ENCODE measurements at regions not wholly inside any gene's neighbourhood (a gene's known extent, or its start where the extent isn't known, plus 50 kb on each side); places are given as distances from the start of the nearest gene placed in this dataset.

GRCh38 chr22:22048981-22049531 lies 66.5 kb upstream of the TOP3B start:
- CTCF ChIA-PET: no interaction called here
- H3K9me3 Mint-ChIP-seq: peaks cover 0 to 12% (median 0%) of the 10 kb centered on the region in 5 donors

GRCh38 chr22:22048318-22048942 lies 65.8 kb upstream of the TOP3B start:
- H3K4me3 Mint-ChIP-seq: no peak overlapping the region

More at GRCh38 chr22:22048981-22049531, 66.5 kb upstream of the TOP3B start:
- no peak for DNase-seq
- Mint-ChIP-seq H3K4me3 (no peak overlapping the region), H3K27ac (no peak overlapping the region), H3K27me3 (peaks cover 25 to 49% of the 10 kb centered on the region in 2 donors), H3K36me3 (no peaks in the 10 kb centered on the region), H3K4me1 (no peaks in the 10 kb centered on the region)
- Histone ChIP-seq H3K36me3 (ENCODE audit: insufficient read depth, low read length) (no peaks in the 10 kb centered on the region), H3K4me3 (ENCODE audit: low read length) (no peak overlapping the region), H3K27ac (ENCODE audit: low read depth, low read length) (no peak overlapping the region), H3K4me1 (ENCODE audit: insufficient read depth, low read length) (no peaks in the 10 kb centered on the region), H3K27me3 (ENCODE audit: insufficient read depth, low read length, poor library complexity, severe bottlenecking) (peaks cover 3% of the 10 kb centered on the region), H3K9me3 (ENCODE audit: low read length) (no peaks in the 10 kb centered on the region)
- POLR2A ChIA-PET: no interaction called here

GRCh38 chr22:22047776-22048175 lies 65.2 kb upstream of the TOP3B start:
- Mint-ChIP-seq H3K27me3 (peaks cover 18 to 40% of the 10 kb centered on the region in 2 donors), H3K9me3 (peaks cover 0 to 9% (median 0%) of the 10 kb centered on the region in 5 donors), H3K4me1 (no peaks in the 10 kb centered on the region), H3K4me3 (no peak overlapping the region), H3K36me3 (no peaks in the 10 kb centered on the region), H3K27ac (no peak overlapping the region)
- H3K27me3 ChIP-seq (ENCODE audit: insufficient read depth, low read length, poor library complexity, severe bottlenecking): peaks cover 3% of the 10 kb centered on the region
- H3K9me3 ChIP-seq (ENCODE audit: low read length): no peaks in the 10 kb centered on the region
- H3K4me3 ChIP-seq (ENCODE audit: low read length): no peak overlapping the region
- H3K4me1 ChIP-seq (ENCODE audit: insufficient read depth, low read length): no peaks in the 10 kb centered on the region
- CTCF ChIA-PET: no interaction called here
- DNase-seq: no peak
- H3K27ac ChIP-seq (ENCODE audit: low read depth, low read length): no peak overlapping the region
- no peaks in the 10 kb centered on the region for H3K36me3 ChIP-seq (ENCODE audit: insufficient read depth, low read length)
- POLR2A ChIA-PET: no interaction called here

More at GRCh38 chr22:22048318-22048942, 65.8 kb upstream of the TOP3B start:
- no peaks in the 10 kb centered on the region for H3K36me3 Mint-ChIP-seq
- H3K9me3 Mint-ChIP-seq: peaks cover 0 to 12% (median 0%) of the 10 kb centered on the region in 5 donors
- Histone ChIP-seq H3K27me3 (ENCODE audit: insufficient read depth, low read length, poor library complexity, severe bottlenecking) (peaks cover 3% of the 10 kb centered on the region), H3K27ac (ENCODE audit: low read depth, low read length) (no peak overlapping the region), H3K36me3 (ENCODE audit: insufficient read depth, low read length) (no peaks in the 10 kb centered on the region), H3K9me3 (ENCODE audit: low read length) (no peaks in the 10 kb centered on the region), H3K4me1 (ENCODE audit: insufficient read depth, low read length) (no peaks in the 10 kb centered on the region), H3K4me3 (ENCODE audit: low read length) (no peak overlapping the region)
- H3K27me3 Mint-ChIP-seq: peaks cover 21 to 46% of the 10 kb centered on the region in 2 donors
- POLR2A ChIA-PET: no interaction called here
- H3K4me1 Mint-ChIP-seq: no peaks in the 10 kb centered on the region
- CTCF ChIA-PET: no interaction called here
- H3K27ac Mint-ChIP-seq: no peak overlapping the region
- DNase-seq: no peak

GRCh38 chr22:22047266-22047665 lies 64.7 kb upstream of the TOP3B start:
- no peaks in the 10 kb centered on the region for H3K4me1 ChIP-seq (ENCODE audit: insufficient read depth, low read length)
- Mint-ChIP-seq H3K4me3 (no peak overlapping the region), H3K36me3 (no peaks in the 10 kb centered on the region), H3K4me1 (no peaks in the 10 kb centered on the region), H3K27me3 (peaks cover 13 to 35% of the 10 kb centered on the region in 2 donors), H3K9me3 (peaks cover 0 to 5% (median 0%) of the 10 kb centered on the region in 5 donors), H3K27ac (no peak overlapping the region)
- ChIA-PET CTCF (no interaction called here), POLR2A (no interaction called here)
- no peaks in the 10 kb centered on the region for H3K36me3 ChIP-seq (ENCODE audit: insufficient read depth, low read length)
- peaks cover 3% of the 10 kb centered on the region for H3K27me3 ChIP-seq (ENCODE audit: insufficient read depth, low read length, poor library complexity, severe bottlenecking)
- H3K9me3 ChIP-seq (ENCODE audit: low read length): no peaks in the 10 kb centered on the region
- no peak overlapping the region for H3K27ac ChIP-seq (ENCODE audit: low read depth, low read length)
- H3K4me3 ChIP-seq (ENCODE audit: low read length): no peak overlapping the region
- DNase-seq: no peak

- no peak overlapping the region for H3K4me3 ChIP-seq (ENCODE audit: low read length)
- Mint-ChIP-seq H3K4me3 (no peak overlapping the region), H3K36me3 (no peaks in the 10 kb centered on the region), H3K27me3 (peaks cover 6 to 29% of the 10 kb centered on the region in 2 donors), H3K27ac (no peak overlapping the region), H3K9me3 (no peaks in the 10 kb centered on the region), H3K4me1 (no peaks in the 10 kb centered on the region)
- no peaks in the 10 kb centered on the region for H3K4me1 ChIP-seq (ENCODE audit: insufficient read depth, low read length)
- H3K9me3 ChIP-seq (ENCODE audit: low read length): no peaks in the 10 kb centered on the region
- H3K36me3 ChIP-seq (ENCODE audit: insufficient read depth, low read length): no peaks in the 10 kb centered on the region
- DNase-seq: no peak
- peaks cover 3% of the 10 kb centered on the region for H3K27me3 ChIP-seq (ENCODE audit: insufficient read depth, low read length, poor library complexity, severe bottlenecking)
- ChIA-PET POLR2A (no interaction called here), CTCF (no interaction called here)
- H3K27ac ChIP-seq (ENCODE audit: low read depth, low read length): no peak overlapping the region
These were observed 63.8 kb upstream of the TOP3B start for GRCh38 chr22:22046370-22046769.

GRCh38 chr22:22045571-22046335 lies 63.2 kb upstream of the TOP3B start:
- Histone ChIP-seq H3K36me3 (ENCODE audit: insufficient read depth, low read length) (no peaks in the 10 kb centered on the region), H3K27me3 (ENCODE audit: insufficient read depth, low read length, poor library complexity, severe bottlenecking) (peaks cover 3% of the 10 kb centered on the region), H3K4me1 (ENCODE audit: insufficient read depth, low read length) (no peaks in the 10 kb centered on the region), H3K4me3 (ENCODE audit: low read length) (no peak overlapping the region), H3K9me3 (ENCODE audit: low read length) (no peaks in the 10 kb centered on the region), H3K27ac (ENCODE audit: low read depth, low read length) (no peak overlapping the region)
- no peaks in the 10 kb centered on the region for H3K9me3 Mint-ChIP-seq
- H3K4me1 Mint-ChIP-seq: no peaks in the 10 kb centered on the region
- no peak overlapping the region for H3K27ac Mint-ChIP-seq
- CTCF ChIA-PET: no interaction called here
- no peaks in the 10 kb centered on the region for H3K36me3 Mint-ChIP-seq
- H3K4me3 Mint-ChIP-seq: no peak overlapping the region
- no peak for DNase-seq
- POLR2A ChIA-PET: no interaction called here
- H3K27me3 Mint-ChIP-seq: peaks cover 2 to 24% of the 10 kb centered on the region in 2 donors

- ChIA-PET CTCF (no interaction called here), POLR2A (no interaction called here)
- no peak for DNase-seq
- Mint-ChIP-seq H3K4me3 (no peak overlapping the region), H3K36me3 (no peaks in the 10 kb centered on the region), H3K4me1 (no peaks in the 10 kb centered on the region), H3K27ac (no peak overlapping the region), H3K9me3 (no peaks in the 10 kb centered on the region), H3K27me3 (peaks cover under 1 to 28% of the 10 kb centered on the region in 2 donors)
- no peaks in the 10 kb centered on the region for H3K4me1 ChIP-seq (ENCODE audit: insufficient read depth, low read length)
- no peak overlapping the region for H3K4me3 ChIP-seq (ENCODE audit: low read length)
- no peak overlapping the region for H3K27ac ChIP-seq (ENCODE audit: low read depth, low read length)
- H3K36me3 ChIP-seq (ENCODE audit: insufficient read depth, low read length): no peaks in the 10 kb centered on the region
- no peaks in the 10 kb centered on the region for H3K9me3 ChIP-seq (ENCODE audit: low read length)
- peaks cover 2% of the 10 kb centered on the region for H3K27me3 ChIP-seq (ENCODE audit: insufficient read depth, low read length, poor library complexity, severe bottlenecking)
These were observed 61.6 kb upstream of the TOP3B start for GRCh38 chr22:22044153-22044552.

- POLR2A ChIA-PET: no interaction called here
- peaks cover 0 to 24% of the 10 kb centered on the region in 2 donors for H3K27me3 Mint-ChIP-seq
- H3K4me1 ChIP-seq (ENCODE audit: insufficient read depth, low read length): no peaks in the 10 kb centered on the region
- H3K4me3 Mint-ChIP-seq: no peak overlapping the region
- no peak overlapping the region for H3K27ac ChIP-seq (ENCODE audit: low read depth, low read length)
- H3K27ac Mint-ChIP-seq: no peak overlapping the region
- H3K4me1 Mint-ChIP-seq: no peaks in the 10 kb centered on the region
- CTCF ChIA-PET: no interaction called here
- no peaks in the 10 kb centered on the region for H3K9me3 Mint-ChIP-seq
- H3K36me3 Mint-ChIP-seq: no peaks in the 10 kb centered on the region
- H3K27me3 ChIP-seq (ENCODE audit: insufficient read depth, low read length, poor library complexity, severe bottlenecking): no peaks in the 10 kb centered on the region
- DNase-seq: no peak
- no peaks in the 10 kb centered on the region for H3K36me3 ChIP-seq (ENCODE audit: insufficient read depth, low read length)
- H3K9me3 ChIP-seq (ENCODE audit: low read length): no peaks in the 10 kb centered on the region
- H3K4me3 ChIP-seq (ENCODE audit: low read length): no peak overlapping the region
These were observed 60.9 kb upstream of the TOP3B start for GRCh38 chr22:22043296-22044078.
